Upper lobe of right lung (tissue), 1 donor: ENCODE measurements at regions not wholly inside any gene's neighbourhood (a gene's known extent, or its start where the extent isn't known, plus 50 kb on each side); places are given as distances from the start of the nearest gene placed in this dataset.
"Not testable (repeated sequence)": the region's sequence is repeated elsewhere in the genome, so short reads cannot be mapped to it uniquely, and the experiment has no call there.

Experiments
- ATAC-seq: fragments of 200-7000 bp; cut with Tn5 transposase; one replicate; pipeline ENCODE4 v1.9.1; 2020; ENCODE audit warnings: mild to moderate bottlenecking, moderate library complexity
- DNase-seq: peaks from one replicate; pipeline ENCODE4 v3.0.0-alpha.2; 2020
- H3K27ac ChIP-seq: fragments of 200-600 bp; one replicate; pipeline ENCODE4 v1.8.0; 2022
- H3K27me3 ChIP-seq: fragments of 200-600 bp; one replicate; pipeline ENCODE4 v1.8.0; 2022; ENCODE audit warnings: mild to moderate bottlenecking
- H3K36me3 ChIP-seq: fragments of 200-600 bp; one replicate; pipeline ENCODE4 v1.8.0; 2022
- H3K4me1 ChIP-seq: fragments of 200-600 bp; one replicate; pipeline ENCODE4 v1.8.0; 2022
- H3K4me3 ChIP-seq: fragments of 200-600 bp; one replicate; pipeline ENCODE4 v1.8.0; 2022; ENCODE audit warnings: mild to moderate bottlenecking
- H3K9me3 ChIP-seq: fragments of 200-600 bp; one replicate; pipeline ENCODE4 v1.8.0; 2022
- intact Hi-C: fragments of 100-400 bp; cut with DNase I; formaldehyde crosslinking; loops from one replicate; pipeline ENCODE4 v1.11.0; 2022
- TF ChIP-seq, protein P1 (sequence below): fragments of 200-600 bp; IDR thresholded peaks from one replicate; pipeline ENCODE4 v1.8.0; 2022; ENCODE audit warnings: antibody characterized with exemption
- donor health status: DM: no; HTN: yes; CAD: no; lungs with severe emphysema.

DNA sequence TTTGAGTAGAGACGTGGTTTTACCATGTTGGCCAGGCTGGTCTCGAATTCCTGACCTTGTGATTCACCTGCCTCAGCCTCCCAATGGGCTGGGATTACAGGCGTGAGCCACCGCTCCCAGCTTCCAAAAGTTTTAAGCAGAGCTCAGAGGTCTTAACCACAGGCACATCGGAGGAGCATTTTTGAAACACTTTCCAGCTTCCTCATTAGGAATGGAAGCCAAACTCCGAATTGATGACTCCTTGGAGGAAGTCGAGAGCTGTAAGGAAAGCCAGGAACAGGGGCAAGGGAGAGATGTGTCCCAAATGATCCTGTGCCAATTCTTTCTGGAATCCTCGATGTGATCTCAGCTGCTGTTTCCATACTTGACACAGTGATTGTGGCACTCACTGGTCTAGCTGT, 56.2 kb upstream of the CCZ1B start:
- H3K4me3 ChIP-seq, DNase-seq, H3K27me3 ChIP-seq, ATAC-seq, H3K4me1 ChIP-seq, H3K9me3 ChIP-seq, intact Hi-C loops, H3K36me3 ChIP-seq, H3K27ac ChIP-seq: not testable (repeated sequence)

DNA sequence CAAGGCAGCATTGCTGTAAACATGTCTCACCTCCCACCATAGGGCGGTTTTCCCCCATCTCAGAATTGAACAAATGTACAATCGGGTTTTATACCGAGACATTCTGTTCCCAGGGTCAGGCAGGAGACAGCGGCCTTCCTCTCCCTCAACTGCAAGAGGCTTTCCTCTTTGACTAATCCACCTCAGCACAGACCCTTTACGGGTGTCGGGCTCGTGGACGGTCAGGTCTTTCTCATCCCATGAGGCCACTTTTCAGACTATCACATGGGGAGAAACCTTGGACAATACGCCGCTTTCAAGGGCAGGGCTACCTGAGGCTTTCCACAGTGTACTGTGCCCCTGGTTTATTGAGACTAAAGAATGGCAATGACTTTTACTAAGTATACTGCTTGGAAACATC, 57.7 kb upstream of the CCZ1B start:
- H3K4me3 ChIP-seq, H3K4me1 ChIP-seq, H3K27me3 ChIP-seq, ATAC-seq, intact Hi-C loops, DNase-seq, H3K27ac ChIP-seq, H3K9me3 ChIP-seq, H3K36me3 ChIP-seq: not testable (repeated sequence)

DNA sequence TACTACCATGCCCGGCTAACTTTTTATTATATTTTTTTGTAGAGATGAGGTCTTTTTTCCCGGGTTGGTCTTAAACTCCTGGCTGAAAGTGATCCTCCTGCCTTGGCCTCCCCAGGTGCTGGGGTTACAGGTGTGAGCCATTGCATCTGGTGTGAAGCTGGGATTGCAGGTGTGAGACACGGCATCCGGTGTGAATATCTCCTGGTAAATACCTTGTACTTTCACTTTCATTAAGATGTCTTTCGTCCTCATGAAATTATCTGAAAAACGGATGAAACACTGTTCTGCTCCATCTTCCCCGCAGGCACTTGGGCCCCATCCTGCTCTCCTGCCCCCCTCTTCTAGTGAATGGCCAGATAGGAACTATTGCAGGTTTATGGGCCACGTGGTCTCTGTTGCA, 60.1 kb upstream of the CCZ1B start:
- intact Hi-C loops = no loop called here
- TF ChIP-seq, protein P1, sequence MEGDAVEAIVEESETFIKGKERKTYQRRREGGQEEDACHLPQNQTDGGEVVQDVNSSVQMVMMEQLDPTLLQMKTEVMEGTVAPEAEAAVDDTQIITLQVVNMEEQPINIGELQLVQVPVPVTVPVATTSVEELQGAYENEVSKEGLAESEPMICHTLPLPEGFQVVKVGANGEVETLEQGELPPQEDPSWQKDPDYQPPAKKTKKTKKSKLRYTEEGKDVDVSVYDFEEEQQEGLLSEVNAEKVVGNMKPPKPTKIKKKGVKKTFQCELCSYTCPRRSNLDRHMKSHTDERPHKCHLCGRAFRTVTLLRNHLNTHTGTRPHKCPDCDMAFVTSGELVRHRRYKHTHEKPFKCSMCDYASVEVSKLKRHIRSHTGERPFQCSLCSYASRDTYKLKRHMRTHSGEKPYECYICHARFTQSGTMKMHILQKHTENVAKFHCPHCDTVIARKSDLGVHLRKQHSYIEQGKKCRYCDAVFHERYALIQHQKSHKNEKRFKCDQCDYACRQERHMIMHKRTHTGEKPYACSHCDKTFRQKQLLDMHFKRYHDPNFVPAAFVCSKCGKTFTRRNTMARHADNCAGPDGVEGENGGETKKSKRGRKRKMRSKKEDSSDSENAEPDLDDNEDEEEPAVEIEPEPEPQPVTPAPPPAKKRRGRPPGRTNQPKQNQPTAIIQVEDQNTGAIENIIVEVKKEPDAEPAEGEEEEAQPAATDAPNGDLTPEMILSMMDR = no peak
- Histone ChIP-seq H3K27me3 (no peaks in the 10 kb centered on the region), H3K4me3 (no peak overlapping the region), H3K9me3 (no peaks in the 10 kb centered on the region), H3K27ac (no peak overlapping the region), H3K4me1 (no peaks in the 10 kb centered on the region), H3K36me3 (no peaks in the 10 kb centered on the region)
- DNase-seq (no peak), ATAC-seq (no peak)

DNA sequence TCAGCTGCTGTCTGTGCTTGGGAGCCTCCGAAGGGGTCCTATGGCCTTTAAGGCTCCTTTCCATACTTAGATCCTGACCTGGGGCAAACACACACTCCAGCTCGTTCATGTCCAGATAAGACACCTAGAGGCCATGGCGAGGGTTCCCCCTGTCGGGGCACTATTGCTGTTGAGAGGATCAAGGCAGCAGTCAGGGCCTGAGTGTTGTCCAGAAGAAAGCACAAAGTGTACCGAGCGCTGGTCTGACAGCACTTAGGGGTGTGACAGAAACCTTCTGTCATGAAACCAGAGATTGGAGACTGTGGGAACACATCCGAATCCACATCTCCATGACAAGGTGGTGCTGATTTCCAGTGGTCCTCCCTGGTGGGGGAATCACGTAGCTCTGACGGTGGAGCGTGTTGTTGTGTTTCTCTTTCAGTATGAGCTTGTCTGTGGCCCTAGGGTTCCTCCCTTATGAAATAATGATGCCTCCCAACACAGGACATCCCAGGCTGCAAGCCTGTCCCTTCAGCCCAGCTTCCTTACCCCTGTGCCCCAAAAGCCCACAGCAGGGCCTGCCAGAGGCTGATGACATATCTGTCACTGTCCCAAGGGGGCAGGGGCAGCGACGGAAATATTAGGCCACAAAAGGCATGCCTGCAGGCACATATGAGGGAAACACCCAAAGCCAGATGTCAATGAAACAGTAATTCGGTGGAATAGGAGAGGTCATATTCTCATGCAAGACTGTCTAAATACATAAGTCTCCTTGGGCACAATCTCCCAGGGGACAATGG, 62.4 kb upstream of the CCZ1B start:
- ATAC-seq, H3K4me3 ChIP-seq, H3K27ac ChIP-seq, H3K9me3 ChIP-seq, intact Hi-C loops, H3K27me3 ChIP-seq, H3K36me3 ChIP-seq, DNase-seq, H3K4me1 ChIP-seq: not testable (repeated sequence)

DNA sequence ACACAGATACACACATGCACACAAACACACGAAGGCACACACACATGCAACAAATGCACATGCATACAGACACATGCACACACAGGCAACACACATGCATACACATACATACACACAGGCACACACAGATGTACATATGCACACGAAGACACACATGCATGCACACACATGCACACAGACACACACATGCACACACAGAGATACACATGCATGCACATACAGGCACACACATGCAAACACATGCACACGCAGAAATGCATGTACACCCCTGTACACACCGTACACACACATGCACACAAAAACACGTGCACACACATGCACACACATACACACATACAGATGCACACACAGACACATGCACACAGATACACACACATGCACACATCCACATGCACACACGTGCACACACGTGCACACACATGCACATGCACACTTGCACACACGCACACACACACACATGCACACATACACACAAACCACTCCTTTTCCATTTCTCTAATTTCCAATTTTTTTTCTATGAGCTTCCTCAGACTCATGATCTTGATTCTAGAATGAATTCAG, 63.3 kb upstream of the CCZ1B start:
- no peaks in the 10 kb centered on the region for H3K4me1 ChIP-seq
- H3K9me3 ChIP-seq = no peaks in the 10 kb centered on the region
- H3K36me3 ChIP-seq = no peaks in the 10 kb centered on the region
- intact Hi-C loops = no loop called here
- DNase-seq (no peak), ATAC-seq (no peak)
- no peaks in the 10 kb centered on the region for H3K27me3 ChIP-seq
- TF ChIP-seq, protein P1 = no peak
- H3K27ac ChIP-seq = no peak overlapping the region
- H3K4me3 ChIP-seq = no peak overlapping the region

DNA sequence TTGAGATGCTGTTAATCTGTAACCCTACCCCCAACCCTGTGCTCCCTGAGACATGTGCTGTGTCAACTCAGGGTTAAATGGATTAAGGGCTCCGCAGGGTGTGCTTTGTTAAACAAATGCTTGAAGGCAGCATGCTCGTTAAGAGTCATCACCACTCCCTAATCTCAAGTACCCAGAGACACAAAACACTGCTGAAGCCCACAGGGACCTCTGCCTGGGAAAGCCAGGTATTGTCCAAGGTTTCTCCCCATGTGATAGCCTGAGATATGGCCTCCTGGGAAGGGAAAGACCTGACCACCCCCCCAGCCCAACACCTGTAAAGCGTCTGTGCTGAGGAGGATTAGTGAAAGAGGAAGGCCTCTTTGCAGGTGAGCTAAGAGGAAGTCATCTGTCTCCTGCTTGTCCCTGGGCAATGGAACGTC, 76.0 kb upstream of the CCZ1B start:
- H3K36me3 ChIP-seq, H3K27ac ChIP-seq, intact Hi-C loops, H3K9me3 ChIP-seq, H3K4me3 ChIP-seq, ATAC-seq, H3K4me1 ChIP-seq, H3K27me3 ChIP-seq, DNase-seq: not testable (repeated sequence)

DNA sequence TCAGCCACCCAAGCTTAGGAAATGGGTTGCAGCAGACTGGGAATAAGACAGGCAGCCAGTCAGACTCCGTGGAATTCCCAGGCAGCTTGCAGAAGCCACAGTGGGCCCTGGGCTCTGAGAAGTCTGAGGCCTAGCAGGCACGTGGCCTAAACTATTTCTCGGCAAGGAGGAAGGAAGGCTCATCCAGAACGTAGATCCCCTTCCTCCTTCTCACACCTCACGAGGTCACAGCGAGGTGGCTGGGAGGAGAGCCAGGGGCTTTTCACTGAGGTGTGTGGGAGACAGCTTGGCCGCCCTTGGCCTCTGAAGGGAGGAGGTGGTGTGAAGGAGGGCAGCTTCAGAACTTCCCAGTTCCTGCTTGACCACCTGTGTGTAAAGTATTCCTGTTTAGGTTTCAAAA, 77.2 kb upstream of the CCZ1B start:
- H3K4me3 ChIP-seq, DNase-seq, ATAC-seq, intact Hi-C loops, H3K9me3 ChIP-seq, H3K4me1 ChIP-seq, H3K36me3 ChIP-seq, H3K27me3 ChIP-seq, H3K27ac ChIP-seq: not testable (repeated sequence)

DNA sequence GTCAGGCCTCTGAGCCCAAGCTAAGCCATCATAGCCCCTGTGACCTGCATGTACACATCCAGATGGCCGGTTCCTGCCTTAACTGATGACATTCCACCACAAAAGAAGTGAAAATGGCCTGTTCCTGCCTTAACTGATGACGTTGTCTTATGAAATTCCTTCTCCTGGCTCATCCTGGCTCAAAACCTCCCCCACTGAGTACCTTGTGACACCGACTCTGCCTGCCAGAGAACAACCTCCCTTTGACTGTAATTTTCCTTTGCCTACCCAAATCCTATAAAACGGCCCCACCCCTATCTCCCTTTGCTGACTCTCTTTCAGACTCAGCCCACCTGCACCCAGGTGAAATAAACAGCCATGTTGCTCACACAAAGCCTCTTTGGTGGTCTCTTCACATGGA, 77.7 kb upstream of the CCZ1B start:
- H3K9me3 ChIP-seq, H3K4me3 ChIP-seq, intact Hi-C loops, H3K27ac ChIP-seq, H3K4me1 ChIP-seq, DNase-seq, H3K27me3 ChIP-seq, ATAC-seq, H3K36me3 ChIP-seq: not testable (repeated sequence)

DNA sequence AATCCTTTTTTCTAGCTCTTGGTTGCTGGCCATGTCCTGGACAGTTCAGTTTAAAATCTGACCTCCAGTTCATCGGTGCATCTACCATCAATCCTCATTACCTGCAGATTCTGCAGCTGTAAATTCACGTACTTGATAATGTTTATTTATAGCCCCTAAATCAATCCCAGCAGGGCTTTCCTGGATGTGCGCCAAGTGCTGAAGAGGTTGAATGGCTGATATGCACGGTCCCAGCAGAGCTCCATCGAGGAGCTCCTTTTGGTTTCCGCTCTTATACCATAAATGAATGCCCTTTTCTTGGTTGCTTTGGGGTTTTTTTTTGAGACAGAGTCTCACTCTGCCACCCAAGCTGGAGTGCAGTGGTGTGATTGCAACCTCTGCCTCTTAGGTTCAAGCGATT, 91.2 kb upstream of the CCZ1B start:
- intact Hi-C loops = no loop called here
- DNase-seq (no peak), ATAC-seq (no peak)

DNA sequence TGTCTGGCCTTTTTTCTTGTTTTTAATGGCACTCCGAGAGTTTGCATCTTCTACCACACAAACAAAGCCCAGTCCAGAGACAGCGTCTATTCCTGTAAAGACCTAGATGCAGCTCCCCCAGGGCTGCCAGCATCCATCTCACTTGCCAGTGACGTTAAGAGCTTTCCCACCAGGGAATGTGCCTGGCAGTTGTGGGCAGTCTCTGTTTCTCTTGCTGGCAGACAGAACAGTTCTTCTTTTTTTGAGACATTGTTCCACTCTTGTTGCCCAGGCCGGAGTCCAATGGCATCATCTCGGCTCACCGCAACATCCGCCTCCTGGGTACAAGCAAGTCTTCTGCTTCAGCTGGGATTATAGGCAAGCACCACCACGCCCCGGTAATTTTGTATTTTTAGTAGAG, 93.1 kb upstream of the CCZ1B start:
- H3K4me3 ChIP-seq, H3K27ac ChIP-seq, ATAC-seq, H3K9me3 ChIP-seq, DNase-seq, H3K4me1 ChIP-seq, intact Hi-C loops, H3K27me3 ChIP-seq, H3K36me3 ChIP-seq: not testable (repeated sequence)

More for the DNA sequence above, 91.2 kb upstream of the CCZ1B start:
- no peak overlapping the region for H3K27ac ChIP-seq
- H3K4me1 ChIP-seq = no peaks in the 10 kb centered on the region
- H3K27me3 ChIP-seq = no peaks in the 10 kb centered on the region
- no peaks in the 10 kb centered on the region for H3K9me3 ChIP-seq
- no peak overlapping the region for H3K4me3 ChIP-seq
- no peaks in the 10 kb centered on the region for H3K36me3 ChIP-seq
- TF ChIP-seq, protein P1 = no peak

DNA sequence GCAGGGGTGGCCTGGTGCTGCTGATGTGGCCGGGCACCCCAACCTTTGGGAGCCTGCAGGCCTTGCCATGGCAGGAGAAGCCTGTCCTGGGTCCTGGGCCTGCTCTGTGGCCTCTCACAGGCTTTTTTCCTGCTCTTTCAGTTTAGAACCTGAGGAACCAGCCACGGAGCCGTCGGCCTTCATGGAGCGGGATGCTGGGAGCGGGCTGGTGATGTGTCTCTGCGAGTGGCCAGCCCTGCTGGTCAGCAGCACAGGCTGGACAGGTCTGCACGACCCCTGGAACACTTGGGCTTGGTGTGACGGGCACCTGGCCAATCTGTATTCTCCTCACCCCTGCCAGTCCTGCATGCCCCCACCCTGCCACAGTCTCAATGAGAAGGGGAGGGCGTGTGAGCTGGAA, 98.4 kb upstream of the CCZ1B start:
- H3K4me1 ChIP-seq, H3K27me3 ChIP-seq, intact Hi-C loops, H3K9me3 ChIP-seq, H3K27ac ChIP-seq, ATAC-seq, DNase-seq, H3K36me3 ChIP-seq, H3K4me3 ChIP-seq: not testable (repeated sequence)
